Astrocyte (in vitro differentiated cells and primary cell): ENCODE measurements at regions not wholly inside any gene's neighbourhood (a gene's known extent, or its start where the extent isn't known, plus 50 kb on each side); places are given as distances from the start of the nearest gene placed in this dataset.

Experiments used
- DNase-seq: peaks from one replicate; pipeline ENCODE4 v3.0.0-alpha.2; 2010; ENCODE audit warnings: low read depth
- FAIRE-seq: peaks from 2 replicates; lab custom pipeline; 2011; peaks lifted over from hg19 to GRCh38; lab: Jason Lieb, UNC
- H2AFZ ChIP-seq: 2 replicates; pipeline ENCODE4 v1.6.0; 2012; ENCODE audit warnings: low read depth, low read length, inconsistent platforms
- H3K27ac ChIP-seq: 2 replicates; pipeline ENCODE4 v1.5.1; 2011; ENCODE audit warnings: low read depth, low read length, inconsistent platforms
- H3K27me3 ChIP-seq: 2 replicates; pipeline ENCODE4 v1.6.0; 2011; ENCODE audit warnings: low read length, inconsistent platforms; ENCODE audit not compliant: insufficient read depth
- H3K36me3 ChIP-seq: 2 replicates; pipeline ENCODE4 v1.5.1; 2011; ENCODE audit warnings: low read length, inconsistent platforms; ENCODE audit not compliant: insufficient read depth
- H3K4me1 ChIP-seq: 2 replicates; pipeline ENCODE4 v1.5.1; 2011; ENCODE audit warnings: low read length, inconsistent platforms; ENCODE audit not compliant: insufficient read depth
- H3K4me2 ChIP-seq: 2 replicates; pipeline ENCODE4 v1.6.0; 2012; ENCODE audit warnings: low read length, inconsistent platforms
- H3K4me3 ChIP-seq: 2 replicates; pipeline ENCODE4 v1.5.1; 2011; ENCODE audit warnings: low read depth, mild to moderate bottlenecking, low read length, inconsistent platforms; ENCODE audit not compliant: insufficient read depth
- H3K79me2 ChIP-seq: 2 replicates; pipeline ENCODE4 v1.6.0; 2012; ENCODE audit warnings: mild to moderate bottlenecking, low read length, inconsistent platforms; ENCODE audit not compliant: insufficient read depth
- H3K9ac ChIP-seq: 2 replicates; pipeline ENCODE4 v1.6.0; 2012; ENCODE audit warnings: mild to moderate bottlenecking, low read length, inconsistent platforms
- H3K9me3 ChIP-seq: 2 replicates; pipeline ENCODE4 v1.5.1; 2012; ENCODE audit warnings: low read depth, mild to moderate bottlenecking, low read length, inconsistent platforms; ENCODE audit not compliant: insufficient read depth
- H4K20me1 ChIP-seq: 2 replicates; pipeline ENCODE4 v1.6.0; 2012; ENCODE audit warnings: low read length, inconsistent platforms; ENCODE audit not compliant: insufficient read depth
- H3K27ac Mint-ChIP-seq: one replicate; pipeline ENCODE4 v1.8.0; 2021; ENCODE audit warnings: mild to moderate bottlenecking, mixed read lengths; ENCODE audit not compliant: unreplicated experiment
- H3K27me3 Mint-ChIP-seq: one replicate; pipeline ENCODE4 v1.8.0; 2021; ENCODE audit warnings: low read depth, mixed read lengths; ENCODE audit not compliant: unreplicated experiment
- H3K36me3 Mint-ChIP-seq: one replicate; pipeline ENCODE4 v1.8.0; 2021; ENCODE audit warnings: low read depth, mixed read lengths; ENCODE audit not compliant: unreplicated experiment
- H3K4me1 Mint-ChIP-seq: one replicate; pipeline ENCODE4 v1.8.0; 2021; ENCODE audit warnings: low read depth, mixed read lengths; ENCODE audit not compliant: unreplicated experiment
- H3K4me3 Mint-ChIP-seq: one replicate; pipeline ENCODE4 v1.8.0; 2021; ENCODE audit warnings: mild to moderate bottlenecking, moderate library complexity, mixed read lengths; ENCODE audit not compliant: unreplicated experiment
- H3K9me3 Mint-ChIP-seq: one replicate; pipeline ENCODE4 v1.8.0; 2021; ENCODE audit warnings: mild to moderate bottlenecking, mixed read lengths; ENCODE audit not compliant: unreplicated experiment
- EZH2 ChIP-seq: IDR thresholded peaks from 2 replicates; pipeline ENCODE4 v1.6.1; 2012; ENCODE audit warnings: mild to moderate bottlenecking, low read length, inconsistent platforms; ENCODE audit not compliant: insufficient read depth
- TF ChIP-seq, protein P1 (sequence below): IDR thresholded peaks from 2 replicates; pipeline ENCODE4 v1.5.1; 2011; ENCODE audit warnings: low read depth, mild to moderate bottlenecking, inconsistent platforms, low read length, moderate library complexity; ENCODE audit not compliant: insufficient read depth

DNA sequence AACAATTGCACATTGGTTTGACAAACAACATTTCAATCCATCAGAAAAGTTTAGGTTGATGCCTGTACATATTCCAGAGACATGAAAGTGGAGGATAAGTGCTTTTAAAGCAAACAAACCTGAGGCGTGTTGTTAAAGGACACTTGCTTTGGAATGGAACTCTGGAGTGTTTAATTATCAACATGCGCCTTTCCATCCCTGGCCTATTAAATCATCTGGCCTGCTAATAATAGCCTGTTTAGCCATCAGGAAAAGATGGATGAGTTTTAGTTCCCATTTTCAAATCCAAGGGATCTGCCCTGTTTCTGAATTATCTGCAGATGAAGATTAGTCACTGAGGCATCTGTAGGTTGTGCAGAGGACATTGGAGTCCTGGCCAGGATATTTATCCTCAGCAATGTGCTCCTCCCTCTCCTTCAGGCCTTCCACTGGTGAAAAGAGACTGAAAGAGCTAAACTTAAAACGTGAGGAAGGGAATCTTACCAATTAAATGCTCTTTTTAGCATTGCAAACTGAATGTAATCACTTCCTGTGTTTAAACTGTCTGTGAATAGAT, 388.9 kb downstream of the PPARGC1A start:
- Histone ChIP-seq H3K36me3 (no peaks in the 10 kb centered on the region), H3K4me1 (no peaks in the 10 kb centered on the region), H3K9ac (no peak overlapping the region), H3K27me3 (no peaks in the 10 kb centered on the region), H3K4me3 (no peak overlapping the region), H2AFZ (no peak overlapping the region), H3K79me2 (no peaks in the 10 kb centered on the region), H4K20me1 (no peaks in the 10 kb centered on the region), H3K27ac (no peak overlapping the region), H3K9me3 (no peaks in the 10 kb centered on the region), H3K4me2 (no peak overlapping the region)
- H3K27me3 Mint-ChIP-seq: no peaks in the 10 kb centered on the region
- no peak for FAIRE-seq
- H3K4me3 Mint-ChIP-seq: no peak overlapping the region
- H3K36me3 Mint-ChIP-seq: no peaks in the 10 kb centered on the region
- TF ChIP-seq, protein P1, sequence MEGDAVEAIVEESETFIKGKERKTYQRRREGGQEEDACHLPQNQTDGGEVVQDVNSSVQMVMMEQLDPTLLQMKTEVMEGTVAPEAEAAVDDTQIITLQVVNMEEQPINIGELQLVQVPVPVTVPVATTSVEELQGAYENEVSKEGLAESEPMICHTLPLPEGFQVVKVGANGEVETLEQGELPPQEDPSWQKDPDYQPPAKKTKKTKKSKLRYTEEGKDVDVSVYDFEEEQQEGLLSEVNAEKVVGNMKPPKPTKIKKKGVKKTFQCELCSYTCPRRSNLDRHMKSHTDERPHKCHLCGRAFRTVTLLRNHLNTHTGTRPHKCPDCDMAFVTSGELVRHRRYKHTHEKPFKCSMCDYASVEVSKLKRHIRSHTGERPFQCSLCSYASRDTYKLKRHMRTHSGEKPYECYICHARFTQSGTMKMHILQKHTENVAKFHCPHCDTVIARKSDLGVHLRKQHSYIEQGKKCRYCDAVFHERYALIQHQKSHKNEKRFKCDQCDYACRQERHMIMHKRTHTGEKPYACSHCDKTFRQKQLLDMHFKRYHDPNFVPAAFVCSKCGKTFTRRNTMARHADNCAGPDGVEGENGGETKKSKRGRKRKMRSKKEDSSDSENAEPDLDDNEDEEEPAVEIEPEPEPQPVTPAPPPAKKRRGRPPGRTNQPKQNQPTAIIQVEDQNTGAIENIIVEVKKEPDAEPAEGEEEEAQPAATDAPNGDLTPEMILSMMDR: no peak
- no peak for TF ChIP-seq EZH2
- DNase-seq: no peak
- no peak overlapping the region for H3K27ac Mint-ChIP-seq
- H3K9me3 Mint-ChIP-seq: no peaks in the 10 kb centered on the region
- no peaks in the 10 kb centered on the region for H3K4me1 Mint-ChIP-seq

DNA sequence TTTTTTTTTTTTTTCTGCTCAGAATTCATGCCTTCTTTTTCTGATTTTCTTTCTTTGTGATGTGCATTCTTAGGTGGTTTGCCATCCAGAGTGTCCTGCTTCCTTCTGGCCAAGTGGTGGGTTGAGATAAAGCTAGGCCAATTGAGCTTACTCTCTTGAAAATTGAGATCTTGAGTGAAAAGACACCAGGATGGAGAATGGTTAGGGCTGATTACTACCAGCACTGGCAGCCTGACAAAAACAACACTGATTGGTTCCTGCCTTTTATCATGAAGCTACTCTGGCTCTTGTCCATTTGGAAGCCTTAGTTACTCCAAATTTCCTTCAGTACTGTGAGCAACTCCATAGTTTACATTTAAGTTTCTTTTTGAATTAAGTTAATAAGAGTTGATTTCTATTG, 404.0 kb downstream of the PPARGC1A start:
- no peaks in the 10 kb centered on the region for H3K9me3 ChIP-seq
- peaks cover 2% of the 10 kb centered on the region for H3K4me1 Mint-ChIP-seq
- H3K9ac ChIP-seq: no peak overlapping the region
- no peaks in the 10 kb centered on the region for H4K20me1 ChIP-seq
- no peak overlapping the region for H2AFZ ChIP-seq
- no peak overlapping the region for H3K27ac ChIP-seq
- no peaks in the 10 kb centered on the region for H3K79me2 ChIP-seq
- no peak overlapping the region for H3K27ac Mint-ChIP-seq
- no peak overlapping the region for H3K4me3 Mint-ChIP-seq
- FAIRE-seq (no peak), DNase-seq (peak; percentile 40)
- H3K27me3 ChIP-seq: no peaks in the 10 kb centered on the region
- no peak overlapping the region for H3K4me2 ChIP-seq
- no peaks in the 10 kb centered on the region for H3K36me3 Mint-ChIP-seq
- H3K4me3 ChIP-seq: no peak overlapping the region
- H3K27me3 Mint-ChIP-seq: no peaks in the 10 kb centered on the region
- TF ChIP-seq EZH2: no peak
- no peaks in the 10 kb centered on the region for H3K36me3 ChIP-seq
- H3K9me3 Mint-ChIP-seq: no peaks in the 10 kb centered on the region
- no peaks in the 10 kb centered on the region for H3K4me1 ChIP-seq

DNA sequence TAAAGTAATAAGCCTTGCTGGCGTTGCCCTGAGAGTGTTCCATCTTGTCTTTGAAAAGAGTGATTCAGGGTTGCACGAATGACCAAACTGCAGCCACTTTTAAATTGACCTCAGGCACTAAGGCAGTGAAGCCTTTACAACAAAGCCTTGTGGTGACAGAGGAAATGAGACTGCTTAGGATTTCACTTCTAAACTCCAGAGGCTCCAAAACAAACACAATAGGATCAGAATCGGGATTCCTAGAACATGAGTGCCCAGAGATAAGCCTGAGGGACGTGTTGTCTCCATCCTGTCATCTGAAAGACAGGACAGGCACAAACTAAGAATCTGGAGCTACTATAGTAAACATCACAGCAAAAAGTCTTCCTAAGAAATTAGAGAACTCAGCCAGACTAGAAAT, 405.2 kb downstream of the PPARGC1A start:
- Histone ChIP-seq H3K4me3 (no peak overlapping the region), H4K20me1 (no peaks in the 10 kb centered on the region), H3K9ac (no peak overlapping the region), H3K79me2 (no peaks in the 10 kb centered on the region), H2AFZ (no peak overlapping the region), H3K4me2 (peak overlapping the region; percentile 22), H3K27ac (no peak overlapping the region), H3K36me3 (no peaks in the 10 kb centered on the region), H3K27me3 (no peaks in the 10 kb centered on the region), H3K4me1 (no peaks in the 10 kb centered on the region), H3K9me3 (no peaks in the 10 kb centered on the region)
- no peak for FAIRE-seq
- DNase-seq: peak; percentile 1
- Mint-ChIP-seq H3K27me3 (no peaks in the 10 kb centered on the region), H3K4me3 (no peak overlapping the region), H3K9me3 (no peaks in the 10 kb centered on the region), H3K36me3 (no peaks in the 10 kb centered on the region), H3K4me1 (peaks cover 2% of the 10 kb centered on the region), H3K27ac (no peak overlapping the region)
- no peak for TF ChIP-seq EZH2
- TF ChIP-seq, protein P1: no peak
